OCI-LY7 (cell line): ENCODE measurements at regions not wholly inside any gene's neighbourhood (a gene's known extent, or its start where the extent isn't known, plus 50 kb on each side); places are given as distances from the start of the nearest gene placed in this dataset.

Source experiments
- EZH2phosphoT487 ChIP-seq: fragments of 200-600 bp; sonication (generic); IDR thresholded peaks from 2 replicates; pipeline ENCODE4 v1.6.1; 2018; ENCODE audit warnings: low read depth, borderline replicate concordance, mild to moderate bottlenecking, mixed run types, antibody characterized with exemption, low read length, moderate library complexity, mixed read lengths
- TF ChIP-seq, protein P1 (sequence below): fragments of 200-600 bp; sonication (generic); conservative IDR thresholded peaks from 2 replicates; pipeline ENCODE4 v1.5.1; 2014; ENCODE audit warnings: mild to moderate bottlenecking, antibody characterized with exemption, low read length, moderate library complexity, mixed read lengths

GRCh38 chr2:45178359-45178758 lies 169.1 kb upstream of the SIX2 start:
- TF ChIP-seq, protein P1, sequence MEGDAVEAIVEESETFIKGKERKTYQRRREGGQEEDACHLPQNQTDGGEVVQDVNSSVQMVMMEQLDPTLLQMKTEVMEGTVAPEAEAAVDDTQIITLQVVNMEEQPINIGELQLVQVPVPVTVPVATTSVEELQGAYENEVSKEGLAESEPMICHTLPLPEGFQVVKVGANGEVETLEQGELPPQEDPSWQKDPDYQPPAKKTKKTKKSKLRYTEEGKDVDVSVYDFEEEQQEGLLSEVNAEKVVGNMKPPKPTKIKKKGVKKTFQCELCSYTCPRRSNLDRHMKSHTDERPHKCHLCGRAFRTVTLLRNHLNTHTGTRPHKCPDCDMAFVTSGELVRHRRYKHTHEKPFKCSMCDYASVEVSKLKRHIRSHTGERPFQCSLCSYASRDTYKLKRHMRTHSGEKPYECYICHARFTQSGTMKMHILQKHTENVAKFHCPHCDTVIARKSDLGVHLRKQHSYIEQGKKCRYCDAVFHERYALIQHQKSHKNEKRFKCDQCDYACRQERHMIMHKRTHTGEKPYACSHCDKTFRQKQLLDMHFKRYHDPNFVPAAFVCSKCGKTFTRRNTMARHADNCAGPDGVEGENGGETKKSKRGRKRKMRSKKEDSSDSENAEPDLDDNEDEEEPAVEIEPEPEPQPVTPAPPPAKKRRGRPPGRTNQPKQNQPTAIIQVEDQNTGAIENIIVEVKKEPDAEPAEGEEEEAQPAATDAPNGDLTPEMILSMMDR = no peak
- TF ChIP-seq EZH2phosphoT487 = no peak
